HG03039 (cell line): ENCODE measurements at regions not wholly inside any gene's neighbourhood (a gene's known extent, or its start where the extent isn't known, plus 50 kb on each side); places are given as distances from the start of the nearest gene placed in this dataset.

Source experiments
- ATAC-seq: cut with Tn5 transposase; IDR thresholded peaks from one replicate; pipeline ENCODE4 v1.9.1; 2021; ENCODE audit warnings: mild to moderate bottlenecking, moderate library complexity; ENCODE audit not compliant: unreplicated experiment

GRCh38 chr2:42962508-42962953 is 170.1 kb upstream of the HAAO start:
- ATAC-seq = no peak

DNA sequence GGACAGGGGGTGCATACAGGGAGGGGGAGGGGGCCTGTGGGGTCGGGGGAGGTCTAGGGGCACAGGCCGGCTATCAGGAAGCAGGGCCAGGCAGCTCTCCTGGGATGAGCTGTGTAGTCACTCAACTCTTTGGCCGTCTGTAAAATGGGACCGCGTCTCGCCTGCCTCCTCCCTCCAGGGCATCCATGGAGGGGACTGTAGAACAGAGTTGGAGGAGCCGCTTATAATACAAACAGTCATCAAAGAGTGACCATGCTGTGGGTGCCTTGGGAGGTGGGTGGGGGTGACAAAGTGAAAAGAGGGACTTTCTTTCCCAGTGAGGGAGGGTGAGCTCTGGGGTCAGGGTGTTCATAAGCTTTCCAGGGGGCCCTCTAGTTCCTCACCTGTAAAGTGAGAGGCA is 169.6 kb upstream of the HAAO start:
- no peak for ATAC-seq

DNA sequence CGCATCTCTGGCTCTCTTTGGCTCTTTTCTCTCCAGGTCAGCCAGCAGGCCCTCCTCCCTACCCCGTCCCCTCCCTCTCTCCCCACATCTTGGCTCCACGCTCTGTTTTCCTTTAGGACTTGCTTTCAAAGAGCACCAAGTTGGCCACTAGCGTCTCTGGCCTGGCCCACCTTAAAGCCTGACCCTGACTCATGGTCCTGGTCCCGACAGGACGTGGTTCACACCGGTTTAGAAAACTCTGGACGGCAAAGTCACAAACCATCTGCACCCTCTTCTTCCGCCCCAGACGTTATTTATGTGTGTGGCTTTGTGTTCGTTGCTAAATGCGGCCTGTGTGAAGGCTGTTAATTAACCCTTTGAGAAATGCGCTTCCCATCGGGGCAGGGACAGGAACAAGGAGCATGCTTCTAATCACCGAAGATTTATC is 169.0 kb upstream of the HAAO start:
- ATAC-seq = no peak

- no peak for ATAC-seq
Observed at GRCh38 chr2:42960842-42961180, 168.4 kb upstream of the HAAO start.

DNA sequence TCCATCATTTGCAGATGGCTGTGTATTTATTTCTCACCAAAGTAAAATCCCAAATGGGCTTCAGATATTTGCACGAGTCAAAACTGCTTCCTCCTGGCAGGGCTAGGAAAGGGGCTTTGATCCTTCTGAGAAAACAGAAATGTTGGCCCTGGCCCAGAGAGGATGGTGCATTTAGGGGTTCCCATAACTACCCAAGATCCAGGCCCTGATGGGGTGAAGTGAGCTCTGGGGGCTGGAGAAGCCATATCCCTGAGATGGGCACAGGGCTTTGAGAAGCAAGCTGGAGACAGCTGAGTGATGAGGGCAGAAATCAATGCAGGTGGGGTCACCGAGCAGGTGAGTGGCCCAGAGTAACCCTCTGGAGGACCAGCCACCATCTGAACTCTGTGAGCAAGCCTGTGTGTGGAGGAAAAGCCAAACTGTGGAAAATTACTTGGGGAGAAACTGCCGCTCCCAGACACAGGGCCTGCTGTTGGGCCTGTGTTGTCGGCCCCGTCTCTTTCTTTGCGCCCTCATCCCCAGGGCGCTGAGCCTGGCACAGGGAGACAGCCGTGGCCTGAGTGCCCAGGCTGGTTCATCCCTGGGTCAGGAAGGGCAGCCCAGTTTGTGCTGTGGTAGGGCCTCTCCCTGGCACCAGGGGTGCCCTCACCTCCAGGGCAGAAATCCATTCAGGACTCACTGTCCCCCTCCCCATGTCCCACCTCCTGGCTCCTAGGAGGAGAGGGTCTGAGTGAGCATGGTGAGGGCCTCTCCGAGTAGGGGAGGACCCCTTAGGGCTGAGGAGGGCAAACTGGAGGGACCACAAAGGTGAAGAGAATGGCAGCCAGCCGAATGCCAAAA is 167.8 kb upstream of the HAAO start:
- no peak for ATAC-seq

DNA sequence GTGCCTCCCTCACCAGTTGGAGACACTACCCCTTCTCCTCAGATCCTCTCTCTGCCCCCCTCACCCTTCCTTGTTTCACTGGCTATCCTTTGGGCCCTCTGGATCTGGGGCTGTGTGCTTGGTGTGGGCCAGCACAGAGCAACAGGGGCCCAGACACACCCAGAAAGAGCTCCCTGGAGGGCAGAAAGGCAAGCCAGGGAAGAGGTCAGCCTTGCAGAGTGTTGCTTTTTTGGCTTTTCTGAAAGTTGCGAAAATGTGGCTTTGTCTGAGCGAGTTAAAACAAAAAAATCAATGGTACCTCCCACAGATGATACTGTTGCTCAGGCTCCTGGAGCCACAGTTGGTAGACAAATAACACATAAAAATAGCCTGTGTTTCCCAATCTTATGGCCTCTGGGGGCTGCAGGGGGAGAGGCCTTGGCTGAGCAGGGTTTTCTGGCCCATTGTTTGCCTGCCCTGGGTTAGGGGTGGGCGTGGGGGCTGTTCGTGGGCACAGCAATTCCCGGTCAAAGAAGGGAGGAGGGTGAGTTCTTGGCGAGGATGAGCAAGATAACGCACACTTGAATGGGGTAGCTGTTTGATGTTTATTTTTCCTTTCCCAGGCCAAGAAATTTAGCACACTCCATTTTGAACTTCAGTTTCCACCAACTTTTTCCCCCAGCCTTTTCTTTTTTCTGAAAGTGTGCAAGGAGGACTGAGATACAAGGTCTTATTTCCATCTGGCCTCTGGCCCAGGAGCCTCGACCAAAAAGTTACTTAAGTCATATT is 167.0 kb upstream of the HAAO start:
- ATAC-seq = no peak

DNA sequence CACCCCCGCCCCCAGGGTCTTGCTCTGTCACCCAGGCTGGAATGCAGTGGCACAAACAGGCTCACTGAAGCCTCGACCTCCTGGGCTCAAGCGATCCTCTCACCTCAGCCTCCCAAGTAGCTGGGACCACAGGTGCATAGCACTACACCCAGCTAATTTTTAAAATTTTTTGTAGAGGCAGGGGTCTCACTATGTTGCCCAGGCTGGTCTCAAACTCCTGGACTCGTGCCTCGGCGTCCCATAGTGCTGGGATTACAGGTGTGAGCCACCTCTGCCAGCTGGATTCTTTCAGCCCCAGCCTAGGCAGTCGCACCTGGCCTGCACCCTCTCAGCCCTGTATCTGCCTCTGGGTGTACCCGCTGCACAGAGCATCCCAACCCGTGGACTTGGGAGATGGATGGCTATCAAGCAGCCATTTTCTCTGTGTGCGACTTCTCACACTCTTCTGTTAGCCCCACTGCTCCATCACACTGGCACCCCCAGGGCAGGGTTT is 166.4 kb upstream of the HAAO start:
- no peak for ATAC-seq

GRCh38 chr2:42957861-42958301 is 165.5 kb upstream of the HAAO start:
- ATAC-seq = no peak

- ATAC-seq = no peak
Observed at GRCh38 chr2:42957109-42957860, 164.9 kb upstream of the HAAO start.

DNA sequence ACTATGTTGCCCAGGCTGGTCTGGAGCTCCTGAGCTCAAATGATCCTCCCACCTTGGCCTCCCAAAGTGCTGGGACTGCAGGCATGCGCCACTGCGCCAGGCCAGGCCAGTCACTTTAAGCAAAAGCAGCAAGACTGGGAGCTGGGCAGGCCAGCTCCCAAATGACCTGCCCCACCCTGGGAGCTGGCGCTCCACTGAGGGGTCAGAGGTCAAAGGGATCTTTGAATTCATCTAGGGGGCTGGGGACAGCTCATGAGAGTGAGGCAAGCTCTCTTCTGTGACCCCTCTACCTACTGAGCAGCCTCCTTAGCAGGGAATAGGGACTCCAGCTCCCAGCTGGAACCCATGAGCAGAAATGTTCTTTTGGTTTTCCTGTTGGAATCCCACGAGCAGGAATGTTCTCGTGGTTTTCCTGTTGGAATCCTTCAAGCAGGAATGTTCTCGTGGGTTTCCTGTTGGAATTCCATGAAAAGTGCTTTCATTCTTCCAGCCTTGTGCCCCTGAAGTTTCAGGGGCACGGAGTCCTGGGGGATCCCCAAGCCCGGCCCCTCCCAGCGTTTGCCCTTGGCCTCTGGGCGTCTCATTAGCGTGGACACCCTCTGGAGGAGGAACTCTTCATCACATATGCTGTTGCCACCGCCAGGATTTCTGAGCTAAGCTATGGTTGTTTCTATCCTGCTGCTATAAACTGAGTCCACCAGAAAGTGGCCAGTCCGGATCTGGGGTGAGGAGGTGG is 162.0 kb upstream of the HAAO start:
- no peak for ATAC-seq

GRCh38 chr2:42953216-42953615 is 160.8 kb upstream of the HAAO start:
- ATAC-seq = no peak

DNA sequence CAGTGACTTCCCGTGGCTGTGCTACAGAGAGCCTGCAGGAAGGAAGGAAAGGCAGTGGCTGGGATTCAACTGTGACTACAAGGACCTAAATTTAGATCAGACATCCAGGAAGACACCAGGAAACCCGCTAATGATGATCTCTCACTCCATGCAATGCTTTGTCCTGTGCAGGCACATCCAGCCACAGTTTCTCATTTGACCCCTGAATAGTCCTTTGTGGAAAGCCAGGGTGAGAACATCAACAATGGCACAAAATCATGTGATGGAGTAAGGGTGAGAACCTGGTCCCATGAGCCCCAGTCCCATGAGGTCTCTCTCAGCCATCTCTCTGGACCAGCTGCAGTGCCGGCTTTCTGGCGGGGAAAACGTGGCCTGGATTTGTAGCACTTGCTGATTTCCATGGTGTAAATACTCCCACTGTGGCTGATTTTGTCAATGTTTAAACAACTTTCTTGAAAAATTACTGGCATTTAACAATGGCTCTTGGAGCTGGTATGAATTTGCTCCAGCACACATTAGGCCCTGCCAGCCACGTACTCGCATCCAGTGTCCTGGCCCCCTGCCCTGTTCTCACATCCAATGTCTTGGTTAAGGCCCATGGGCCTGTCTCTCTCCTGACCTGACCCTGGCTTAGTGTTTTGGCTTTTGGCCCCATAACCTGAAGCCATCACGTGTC is 159.0 kb upstream of the HAAO start:
- no peak for ATAC-seq

DNA sequence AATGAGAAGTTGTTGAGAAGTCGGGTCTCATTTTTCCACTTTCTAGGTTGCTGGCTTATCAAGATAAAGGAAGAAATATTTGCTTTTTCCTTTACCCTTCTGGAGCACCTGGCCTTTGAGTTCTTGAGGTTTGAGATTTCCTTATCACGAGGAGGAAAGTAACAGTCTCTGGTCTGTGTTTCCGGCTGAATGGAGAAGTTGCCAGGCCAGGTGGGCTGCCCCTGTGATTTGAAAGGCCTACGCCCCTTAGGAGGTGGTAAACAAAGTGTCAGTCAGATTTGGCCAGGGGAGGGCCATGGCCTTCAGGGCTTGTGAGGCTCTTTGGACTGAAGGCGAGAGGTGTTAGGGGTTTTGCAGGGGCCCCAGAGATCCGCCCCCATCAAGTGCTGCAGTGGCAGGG is 156.7 kb upstream of the HAAO start:
- no peak for ATAC-seq

GRCh38 chr2:42947809-42948600 is 155.6 kb upstream of the HAAO start:
- ATAC-seq = no peak

- no peak for ATAC-seq
Observed at GRCh38 chr2:42944779-42945415, 152.5 kb upstream of the HAAO start.

DNA sequence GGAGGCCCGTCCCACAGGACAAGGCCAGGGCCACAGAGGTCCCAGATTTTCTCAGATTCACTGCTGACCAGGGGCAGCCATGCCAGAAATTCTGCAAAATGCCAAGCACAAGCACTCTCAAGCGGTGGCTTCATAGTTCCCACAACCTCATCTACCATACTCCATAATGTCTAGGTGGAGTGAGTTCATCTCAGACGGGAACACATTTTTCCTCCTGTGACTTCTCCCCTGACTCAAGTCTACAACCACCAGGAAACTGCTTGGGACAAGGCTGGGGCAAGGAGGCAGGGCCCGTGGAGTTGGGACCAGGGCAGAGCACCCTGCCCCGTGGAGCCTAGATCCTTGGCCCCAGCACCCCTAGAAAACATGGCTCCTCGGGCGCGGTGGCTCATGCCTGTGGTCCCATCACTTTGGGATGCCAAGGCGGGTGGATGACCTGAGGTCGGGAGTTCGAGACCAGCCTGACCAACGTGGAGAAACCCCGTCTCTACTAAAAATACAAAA is 150.7 kb upstream of the HAAO start:
- no peak for ATAC-seq

GRCh38 chr2:42942214-42942989 is 150.0 kb upstream of the HAAO start:
- no peak for ATAC-seq

GRCh38 chr2:42941633-42942176 is 149.3 kb upstream of the HAAO start:
- ATAC-seq = no peak
